NCI-H524 (cell line): ENCODE measurements at regions not wholly inside any gene's neighbourhood (a gene's known extent, or its start where the extent isn't known, plus 50 kb on each side); places are given as distances from the start of the nearest gene placed in this dataset.
"Not testable (repeated sequence)": the region's sequence is repeated elsewhere in the genome, so short reads cannot be mapped to it uniquely, and the experiment has no call there.

ENCODE experiments used
- DNase-seq, 2 experiments: peaks; one replicate each; lab custom pipeline; 2025; lab: John Stamatoyannopoulos, UW

- DNase-seq = no peak
These were observed 108.9 kb upstream of the CIBAR2 start for GRCh38 chr16:85220964-85221731.

DNA sequence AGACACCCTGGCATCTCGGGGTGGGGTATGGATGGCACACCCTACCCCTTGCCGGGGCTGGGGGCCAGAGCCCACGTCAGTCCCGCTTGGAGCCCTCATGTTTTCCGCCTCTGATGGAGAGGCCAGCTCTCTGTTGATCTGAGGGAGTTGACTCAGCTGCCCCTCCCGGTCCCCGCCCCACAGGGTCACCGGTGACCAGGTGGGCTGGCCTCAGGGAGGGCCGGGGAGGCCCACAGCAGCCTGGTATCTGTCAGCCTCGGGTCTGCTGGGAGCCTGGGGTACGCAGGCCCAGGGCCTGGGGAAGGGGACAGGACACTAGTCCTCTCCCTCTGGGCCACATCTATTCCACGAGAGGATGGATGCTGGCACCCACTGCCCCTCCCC is 109.5 kb upstream of the CIBAR2 start:
- no peak for DNase-seq

- DNase-seq = no peak
These were observed 110.0 kb upstream of the CIBAR2 start for GRCh38 chr16:85222155-85222863.

GRCh38 chr16:85225257-85225656 is 113.0 kb upstream of the CIBAR2 start:
- DNase-seq = no peak

DNA sequence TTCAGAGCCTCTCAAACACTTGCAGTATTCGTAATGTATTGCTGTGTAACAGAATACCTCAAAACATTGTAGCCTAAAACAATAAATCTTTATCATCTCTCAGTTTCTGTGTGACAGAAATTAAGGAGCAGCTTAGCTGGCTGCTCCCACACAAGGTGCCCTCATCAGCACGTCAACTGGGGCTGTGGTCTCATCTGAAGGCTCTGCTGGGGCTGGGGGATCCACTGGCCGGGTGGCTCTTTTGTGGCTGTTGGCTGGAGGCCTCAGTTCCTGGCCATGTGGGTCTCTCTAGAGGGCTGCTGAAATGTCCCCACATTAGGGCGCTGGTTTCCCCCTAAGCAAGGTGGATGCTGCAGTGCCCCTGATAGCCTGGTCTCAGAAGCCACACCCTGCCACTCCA is 113.4 kb upstream of the CIBAR2 start:
- DNase-seq = no peak

DNA sequence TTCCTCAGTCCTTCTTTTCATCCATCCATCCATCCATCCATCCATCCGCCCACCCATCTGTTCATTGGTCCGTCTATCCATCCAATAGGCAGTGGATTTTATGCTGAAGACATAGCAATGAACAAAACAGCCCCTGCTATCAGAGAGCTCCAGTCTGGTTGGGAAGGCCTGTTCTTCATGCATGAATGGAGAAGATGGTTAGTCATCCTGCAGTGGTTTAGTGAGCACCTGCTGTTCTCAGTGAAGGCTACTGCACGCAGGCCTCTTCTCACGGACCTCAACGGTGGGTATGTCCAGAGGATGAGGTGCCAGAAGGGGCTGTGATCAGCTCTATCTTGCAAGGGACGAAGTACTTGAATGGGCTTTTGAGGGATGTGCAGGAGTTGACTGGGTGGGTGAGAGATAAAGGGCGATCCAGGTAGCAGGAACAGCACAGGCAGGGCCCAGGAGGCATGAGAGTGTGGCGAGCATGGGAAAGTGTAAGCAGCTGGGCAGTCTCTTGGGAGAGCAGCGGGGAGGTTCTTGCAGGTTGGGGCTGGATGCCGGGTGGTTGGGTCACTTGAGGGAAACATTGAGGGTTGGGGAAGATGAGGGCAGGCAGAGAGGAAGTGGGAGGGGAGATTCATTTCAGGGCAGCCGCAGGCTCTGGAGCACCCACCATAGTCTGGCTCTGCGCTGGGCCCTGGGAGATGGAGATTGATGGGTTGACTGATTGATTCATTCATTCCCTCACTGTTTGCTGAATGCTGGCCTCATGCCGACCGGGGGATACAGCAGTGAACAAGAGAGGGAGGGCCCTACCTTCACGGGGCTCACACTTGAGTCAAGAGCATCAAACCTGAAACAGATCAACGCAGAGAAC is 115.0 kb upstream of the CIBAR2 start:
- peak; percentile 69 to 83 for DNase-seq

DNA sequence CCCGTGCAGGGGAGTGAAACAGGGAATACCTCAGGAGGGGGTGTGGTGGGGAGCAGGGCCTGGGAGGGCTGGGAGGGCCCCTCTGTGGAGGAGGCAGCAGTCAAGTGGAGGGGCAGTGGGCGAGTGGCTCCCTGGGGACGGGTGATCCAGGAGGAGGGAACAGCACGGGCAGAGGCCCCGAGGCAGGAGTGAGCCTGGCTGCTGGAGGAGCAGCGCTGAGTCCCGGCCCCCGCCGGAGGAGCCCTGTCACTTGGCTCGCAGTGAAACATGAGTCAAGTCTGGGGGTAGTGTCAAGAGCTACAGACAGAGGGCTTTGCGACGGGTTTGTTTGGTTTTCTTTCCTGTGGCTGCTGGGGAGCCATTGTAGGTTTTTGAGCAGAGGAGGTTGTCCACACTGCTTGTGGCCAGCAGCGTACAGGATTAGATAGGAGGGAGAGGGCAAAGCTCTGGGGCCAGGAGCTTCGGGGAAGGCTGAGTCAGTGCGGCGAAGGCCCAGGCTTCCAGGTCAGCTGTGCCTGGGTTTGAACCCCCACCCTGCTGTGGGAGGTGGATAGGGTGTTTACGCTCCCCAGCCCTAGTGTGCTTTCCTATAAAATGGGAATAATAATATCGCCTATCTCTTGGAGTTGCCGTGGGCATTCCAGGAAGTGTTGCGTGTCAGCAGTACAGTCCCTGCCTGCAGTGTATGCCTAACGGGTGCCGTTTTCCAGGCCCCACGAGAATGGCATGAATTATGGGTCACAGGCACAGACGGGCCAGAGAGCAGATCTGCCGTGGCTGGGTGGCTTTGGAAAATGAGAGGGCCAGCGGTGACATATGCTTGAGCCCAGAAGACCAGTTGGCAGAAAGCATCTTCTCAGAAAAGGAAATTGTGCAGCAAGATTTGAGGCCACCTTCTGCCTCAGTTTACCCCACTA is 115.9 kb upstream of the CIBAR2 start:
- peak in 1 of 2 experiments; percentile 45 for DNase-seq

GRCh38 chr16:85228970-85229430 is 116.7 kb upstream of the CIBAR2 start:
- no peak for DNase-seq

- no peak for DNase-seq
These were observed 117.7 kb upstream of the CIBAR2 start for GRCh38 chr16:85229869-85230462.

GRCh38 chr16:85230764-85231383 is 118.6 kb upstream of the CIBAR2 start:
- DNase-seq = not testable (repeated sequence)

DNA sequence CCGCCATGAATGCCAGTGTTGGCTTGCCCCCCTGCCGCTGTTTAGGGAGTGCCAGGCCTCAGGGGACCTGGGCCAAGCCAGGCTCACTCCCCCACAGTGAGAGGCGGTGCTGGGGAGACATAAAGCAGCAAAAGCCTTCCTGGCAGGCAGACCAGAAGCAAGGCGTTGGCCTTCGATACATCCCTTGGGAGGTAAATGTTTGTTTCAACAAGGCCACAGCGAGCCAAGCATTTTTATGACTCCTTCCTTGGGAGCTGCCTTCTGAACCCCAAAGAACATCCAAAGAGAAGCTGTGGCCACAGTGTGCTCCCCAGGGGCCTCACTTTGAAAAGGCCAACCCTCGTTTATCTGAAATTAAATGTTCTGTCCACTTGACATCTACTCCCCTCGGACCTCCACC is 119.7 kb upstream of the CIBAR2 start:
- no peak for DNase-seq

DNA sequence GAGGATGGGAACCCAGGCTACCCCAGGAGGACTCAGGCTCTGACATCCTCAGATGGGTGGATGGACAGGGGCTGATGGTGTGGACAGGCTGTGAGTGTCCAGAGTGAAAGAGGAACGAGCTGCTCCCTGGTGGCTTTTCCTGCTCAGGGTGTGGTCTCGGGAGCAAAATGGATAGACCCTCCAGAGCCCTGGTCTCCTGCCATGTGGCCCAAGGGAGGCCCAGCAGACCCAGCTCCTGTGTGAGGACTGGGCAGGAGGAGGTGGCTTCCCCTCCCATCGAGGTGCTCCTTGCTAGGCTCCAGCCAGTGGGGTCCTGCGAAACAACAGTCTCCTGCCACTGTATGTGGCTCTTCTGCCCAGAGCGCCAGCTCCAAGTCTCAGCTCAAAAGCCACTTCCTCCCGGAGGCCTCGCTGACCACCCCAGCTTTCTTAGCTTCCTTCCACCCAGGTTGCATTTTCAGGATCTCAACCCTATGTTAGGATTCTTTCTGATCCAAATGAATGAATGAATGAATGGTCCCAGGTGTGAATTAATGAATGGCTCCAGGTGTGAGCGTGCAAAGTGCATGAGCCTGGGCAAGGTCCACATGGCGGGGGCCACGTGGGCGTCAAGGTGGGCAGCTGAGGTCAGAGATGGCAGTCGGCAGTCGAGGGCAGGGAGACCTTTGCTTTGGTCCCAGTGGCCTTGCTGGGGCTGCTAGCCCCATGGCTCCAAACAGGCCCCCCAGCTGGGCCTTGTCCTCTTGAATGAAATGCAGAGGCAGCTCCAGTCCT is 120.3 kb upstream of the CIBAR2 start:
- DNase-seq = no peak

DNA sequence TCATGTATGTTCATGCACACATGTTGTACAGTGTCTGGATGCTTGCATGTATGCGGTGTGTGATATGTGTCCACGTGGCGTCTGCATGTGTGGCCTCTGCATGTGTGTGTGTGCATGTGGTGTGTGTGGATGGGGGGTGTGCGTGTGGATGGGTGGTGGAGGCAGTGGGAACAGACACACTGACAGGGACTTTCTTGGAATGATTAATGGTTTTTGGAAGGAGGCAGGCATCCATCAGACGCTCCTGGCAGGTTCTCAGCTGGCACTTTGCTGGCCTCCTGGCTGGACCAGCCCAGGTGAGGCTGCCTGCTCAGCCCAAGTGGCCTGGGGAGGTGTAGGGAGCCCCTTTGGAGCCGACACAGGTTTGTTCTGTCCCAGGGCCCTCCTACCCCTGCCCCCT is 121.2 kb upstream of the CIBAR2 start:
- DNase-seq = no peak

GRCh38 chr16:85234310-85235204 is 122.3 kb upstream of the CIBAR2 start:
- DNase-seq = peak; percentile 83 to 88

DNA sequence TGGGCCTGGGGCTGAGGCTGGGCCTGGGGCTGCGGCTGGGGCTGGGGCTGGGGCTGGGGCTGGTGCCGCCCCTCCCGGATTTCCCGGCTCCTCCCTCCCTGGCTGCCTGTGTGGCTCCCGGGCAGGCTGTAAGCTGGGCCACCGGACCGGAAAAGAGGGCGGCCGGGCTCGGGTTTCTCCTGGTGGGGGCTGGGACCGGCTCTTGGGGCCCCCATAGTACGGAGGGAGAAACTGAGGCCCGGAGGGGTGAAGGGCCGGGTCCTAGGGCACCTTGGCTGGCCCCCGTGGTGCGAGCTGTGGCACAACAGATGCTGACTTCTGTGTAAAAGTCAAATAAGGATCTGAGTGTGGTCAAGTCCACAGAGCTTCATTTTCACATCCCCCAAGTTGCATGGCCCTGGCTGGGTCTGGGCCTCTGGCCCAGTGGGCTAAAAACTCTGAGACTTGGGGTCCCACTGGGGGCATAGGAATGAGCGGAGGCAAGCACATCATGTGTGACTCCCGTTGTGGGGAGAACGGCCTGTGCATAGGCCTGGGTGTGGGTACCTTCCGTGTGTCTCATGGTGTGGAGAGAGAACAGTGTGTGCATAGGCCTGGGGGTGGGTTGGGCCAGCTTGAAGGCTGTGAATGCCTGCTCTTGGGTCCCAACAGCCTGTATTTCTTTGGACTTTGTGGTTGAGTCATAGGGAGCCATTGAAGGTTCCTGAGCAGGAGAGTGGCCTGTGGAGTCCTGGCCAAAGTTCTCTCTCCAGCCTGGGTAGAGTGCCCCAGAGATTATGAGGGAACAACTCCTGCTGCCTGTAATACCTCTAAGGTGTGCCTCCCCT is 123.9 kb upstream of the CIBAR2 start:
- no peak for DNase-seq

DNA sequence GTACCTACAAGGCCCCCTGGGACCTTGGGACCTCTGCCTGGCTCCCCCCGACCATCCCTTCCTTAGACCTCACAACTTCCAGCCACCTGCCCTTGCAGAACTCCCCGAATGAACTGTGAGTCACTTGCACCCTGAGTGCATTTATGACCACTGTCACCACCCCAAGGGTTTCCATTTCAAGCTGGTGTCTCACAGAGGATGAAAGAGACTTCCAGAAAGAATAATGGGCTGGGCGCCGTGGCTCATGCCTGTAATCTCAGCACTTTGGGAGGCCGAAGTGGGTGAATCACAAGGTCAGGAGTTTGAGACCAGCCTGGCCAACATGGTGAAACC is 124.5 kb upstream of the CIBAR2 start:
- DNase-seq = no peak

DNA sequence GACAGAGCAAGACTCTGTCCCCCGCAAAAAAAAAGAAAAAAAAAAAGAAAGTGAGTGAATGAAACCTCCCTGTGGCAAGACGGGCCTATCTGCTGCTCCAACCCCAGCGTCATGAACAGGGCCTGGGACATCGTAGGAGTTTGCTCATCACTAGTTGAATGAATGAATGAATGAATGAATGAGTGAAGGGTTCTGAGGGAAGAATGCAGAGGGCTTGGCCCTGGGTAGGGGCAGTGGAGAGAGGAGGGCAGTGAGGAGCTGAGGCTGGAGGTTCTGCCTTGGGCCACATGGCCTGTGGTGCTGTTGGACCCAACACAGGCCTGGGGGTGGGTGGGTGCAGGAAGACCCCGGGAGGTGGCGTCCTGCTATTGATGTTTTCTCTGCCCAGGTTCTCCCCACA is 125.5 kb upstream of the CIBAR2 start:
- DNase-seq = no peak

- DNase-seq = no peak
These were observed 126.0 kb upstream of the CIBAR2 start for GRCh38 chr16:85238233-85238647.
